ENCODE measurements at regions not wholly inside any gene's neighbourhood (a gene's known extent, or its start where the extent isn't known, plus 50 kb on each side); places are given as distances from the start of the nearest gene placed in this dataset.
A peak's percentile ranks its signal among the peaks of the same experiment; 100 is the strongest.

- DNase-seq, result no peak
Measured at GRCh38 chr20:6886065-6886729, 118.7 kb downstream of the BMP2 start.

DNA sequence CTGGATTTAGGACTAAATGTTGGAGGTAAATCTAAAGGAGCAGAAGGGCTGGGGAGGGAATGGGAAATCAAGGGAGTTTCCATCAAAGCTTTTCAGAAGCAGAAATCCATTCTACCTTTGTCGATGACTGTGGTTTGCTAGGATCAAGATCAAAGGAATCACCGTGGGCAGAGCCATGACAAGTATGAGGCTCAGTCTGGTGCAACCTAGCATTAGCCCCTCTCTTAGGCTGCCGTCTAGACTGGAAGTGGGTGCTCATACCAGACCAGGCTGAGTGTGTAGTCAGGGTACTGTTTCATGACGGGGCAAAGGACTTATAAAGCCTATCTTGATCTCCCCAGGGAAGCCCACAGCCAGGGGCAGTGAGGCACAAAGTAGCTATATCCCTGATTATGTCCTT, 120.5 kb downstream of the BMP2 start:
- no peak for DNase-seq

DNA sequence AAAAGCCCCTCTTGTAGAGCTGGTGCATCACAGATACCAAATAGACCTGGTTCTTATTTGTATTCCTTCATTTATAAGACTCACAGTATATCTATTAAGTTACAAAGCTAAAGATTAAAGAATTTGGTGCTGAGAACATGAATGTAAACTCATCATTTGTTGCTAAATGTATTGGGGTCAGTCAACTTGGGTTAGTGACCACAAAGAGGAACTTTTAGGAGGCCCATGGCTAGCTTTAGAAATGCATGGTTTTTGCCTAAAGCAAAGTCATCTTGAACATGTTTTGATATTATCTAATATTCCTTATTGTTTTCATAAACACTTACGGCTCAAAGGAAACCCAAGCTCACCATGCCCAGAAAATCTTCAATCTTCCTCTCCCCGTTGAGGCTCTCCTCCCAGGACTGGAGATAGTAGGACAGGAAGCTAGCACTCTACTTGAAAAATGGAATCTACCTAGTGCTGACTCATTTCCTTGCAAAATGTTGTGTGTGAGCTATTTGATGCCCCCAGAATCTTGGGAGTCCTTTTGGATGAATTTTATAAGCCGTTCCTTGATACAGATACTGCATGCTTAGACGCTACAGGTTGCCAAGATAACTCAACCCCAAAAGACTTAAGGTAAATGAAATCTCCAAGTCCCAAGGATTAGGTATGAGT, 121.4 kb downstream of the BMP2 start:
- DNase-seq, result peak in 2 of 3 donors; percentile 24 to 48

DNA sequence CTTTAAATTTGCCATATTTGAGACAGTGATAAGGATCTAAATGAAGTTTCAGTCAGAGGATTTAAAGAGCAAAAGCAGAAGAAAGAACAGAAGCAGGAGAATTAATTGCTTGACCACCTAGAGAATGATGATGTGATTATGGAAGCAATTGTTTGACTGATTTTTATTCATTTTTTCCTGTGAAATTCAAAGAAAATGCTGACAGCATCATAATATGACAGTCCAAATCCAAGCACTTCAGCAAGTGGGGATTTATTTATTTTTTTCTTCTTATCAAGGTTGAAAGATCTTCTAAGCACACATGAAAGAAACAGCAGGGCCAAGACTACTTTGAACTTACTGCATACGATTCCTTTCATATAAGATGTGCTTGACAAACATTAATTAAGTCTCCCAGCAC, 125.2 kb downstream of the BMP2 start:
- DNase-seq, result no peak

DNA sequence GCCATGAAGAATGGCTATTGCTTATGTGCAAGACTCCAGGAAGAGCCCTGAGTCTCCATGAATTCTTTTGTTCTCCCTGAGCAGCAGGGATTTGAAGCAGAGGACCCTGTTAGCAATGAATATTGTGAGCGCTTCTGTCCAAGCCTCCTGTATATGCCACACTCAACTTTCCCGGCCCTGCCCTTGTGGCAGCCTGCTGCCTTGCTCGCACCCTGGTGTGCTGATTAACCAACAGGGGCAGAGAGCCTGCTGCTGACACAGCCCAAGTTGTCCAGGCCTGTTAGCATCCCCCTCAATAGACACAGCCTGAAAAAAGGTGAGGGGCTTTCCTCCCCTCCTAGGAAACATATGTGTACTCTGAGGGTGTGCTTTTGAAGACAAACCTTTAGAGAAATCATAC, 131.4 kb downstream of the BMP2 start:
- DNase-seq, result no peak

DNA sequence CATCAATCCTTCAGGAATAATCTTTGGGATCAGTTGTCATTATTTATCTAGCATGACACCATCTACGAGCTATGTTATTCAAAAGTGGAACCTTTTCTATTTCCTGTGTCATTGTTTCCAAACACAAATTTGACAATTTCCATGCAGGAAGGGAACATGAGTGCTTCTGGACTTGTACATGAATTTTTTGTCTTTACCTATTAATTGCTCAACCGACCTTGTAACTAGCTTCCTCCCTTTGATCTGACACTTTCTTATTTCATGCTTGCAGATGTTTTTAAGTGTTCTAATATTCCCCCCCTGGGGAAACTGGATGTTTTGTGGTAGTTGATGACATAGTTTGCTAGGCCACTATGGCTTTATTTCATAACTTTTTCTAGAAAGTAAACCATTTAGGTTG, 139.4 kb downstream of the BMP2 start:
- DNase-seq, result no peak

- no peak for DNase-seq
Measured at GRCh38 chr20:6908673-6909072, 141.2 kb downstream of the BMP2 start.

DNA sequence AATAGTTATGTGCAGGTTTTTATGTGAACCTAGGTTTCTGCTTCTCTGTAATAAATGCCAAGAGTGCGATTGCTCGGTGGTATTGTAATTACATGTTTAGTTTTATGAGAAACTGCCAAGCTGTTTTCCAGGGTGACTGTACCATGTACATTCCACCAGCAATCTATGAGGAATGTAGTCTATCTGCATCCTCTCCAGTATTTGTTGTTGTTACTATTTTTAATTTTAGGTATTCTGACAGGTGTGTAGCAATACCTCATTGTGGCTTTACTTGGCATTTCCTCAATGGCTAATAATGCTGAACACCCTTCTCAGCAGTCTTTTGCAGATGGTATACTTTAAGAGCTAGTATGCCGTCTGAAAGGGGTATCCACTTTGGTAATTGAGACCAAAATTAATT, 142.1 kb downstream of the BMP2 start:
- DNase-seq, result no peak

DNA sequence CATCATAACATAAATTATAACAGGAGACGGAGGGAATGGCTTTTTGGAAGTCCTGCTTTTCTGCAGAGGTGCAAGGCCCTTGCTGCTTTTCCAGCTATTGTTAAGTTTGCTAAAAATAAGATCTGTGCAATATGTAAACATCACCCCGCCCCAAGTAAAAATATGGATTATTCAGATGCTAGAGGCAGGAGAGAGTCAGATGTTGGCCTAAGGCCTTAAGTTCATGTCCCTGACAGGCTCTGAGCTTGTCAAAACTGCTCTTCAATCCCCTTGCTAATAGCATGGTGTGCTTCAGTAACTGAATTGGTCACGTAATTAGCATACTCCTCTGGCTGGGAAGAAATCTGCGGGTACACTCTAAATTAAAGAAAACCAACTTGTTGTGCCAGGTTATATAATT, 147.5 kb downstream of the BMP2 start:
- DNase-seq, result no peak

- DNase-seq, result no peak
Measured at GRCh38 chr20:6916938-6917337, 149.5 kb downstream of the BMP2 start.

DNA sequence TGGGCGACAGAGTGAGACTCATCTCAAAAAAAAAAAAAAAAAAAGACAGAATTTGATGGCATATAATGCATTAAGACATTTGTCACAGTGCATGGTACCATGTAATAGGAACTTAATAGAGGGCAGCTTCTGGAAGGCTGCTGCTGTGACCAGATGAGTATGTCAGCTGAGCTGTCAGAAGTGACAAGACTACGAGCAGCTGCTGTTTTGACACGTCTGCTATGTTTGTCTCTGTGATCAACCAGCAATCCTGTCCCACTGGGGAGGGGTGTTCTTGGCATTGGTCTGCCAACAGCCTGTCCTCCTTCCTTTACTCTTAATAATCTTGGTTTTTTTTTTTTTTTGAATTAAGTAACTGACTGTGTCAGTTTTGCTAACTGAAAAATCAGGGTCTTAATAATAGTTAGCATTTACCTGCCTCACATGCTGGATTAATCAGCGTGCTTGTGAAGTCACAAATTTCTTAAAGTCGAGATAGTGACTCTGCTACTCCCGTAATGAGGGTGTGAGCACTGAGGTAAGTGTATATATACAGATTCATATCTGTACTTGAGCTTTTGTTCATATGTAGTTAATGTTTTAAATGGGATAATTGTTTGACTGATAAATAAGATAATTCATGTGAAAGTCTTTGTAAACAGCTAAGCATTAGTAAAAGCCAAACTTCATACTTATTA, 152.4 kb downstream of the BMP2 start:
- no peak for DNase-seq

DNA sequence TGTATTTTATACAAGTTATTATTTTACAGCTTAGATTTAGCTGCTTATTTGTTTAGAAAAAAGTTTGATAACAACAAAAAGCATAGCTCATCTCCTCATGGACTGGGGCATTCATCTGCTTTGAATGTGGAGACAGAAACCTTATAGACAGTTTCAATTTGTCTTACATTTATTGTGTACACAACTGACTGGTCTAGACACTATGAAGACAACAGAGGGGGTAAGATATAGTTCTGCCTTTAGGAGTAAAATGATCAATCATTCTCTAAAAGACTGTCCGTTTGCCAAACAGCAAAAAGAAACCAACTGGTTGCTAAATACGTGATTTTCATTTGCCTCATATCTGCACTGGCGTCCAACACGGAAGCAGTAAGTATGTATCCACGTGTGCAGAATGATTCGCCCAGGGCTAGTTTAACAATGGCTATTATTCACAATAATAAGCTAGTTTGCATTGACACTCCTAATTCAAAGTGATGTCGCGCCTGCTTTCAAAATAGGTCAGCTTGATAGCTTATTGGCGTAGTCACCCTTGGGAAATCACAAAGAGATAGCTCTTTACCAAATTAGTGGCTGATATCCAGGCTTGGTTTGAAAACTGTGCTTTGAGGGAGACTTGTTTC, 153.6 kb downstream of the BMP2 start:
- DNase-seq, result no peak

GRCh38 chr20:6921717-6922386, 154.4 kb downstream of the BMP2 start:
- no peak for DNase-seq

GRCh38 chr20:6924681-6925080, 157.2 kb downstream of the BMP2 start:
- DNase-seq, result no peak

- no peak for DNase-seq
Measured at GRCh38 chr20:6925744-6926278, 158.3 kb downstream of the BMP2 start.

GRCh38 chr20:6940048-6940447, 172.6 kb downstream of the BMP2 start:
- peak; percentile 60 to 69 (median 63) for DNase-seq

DNA sequence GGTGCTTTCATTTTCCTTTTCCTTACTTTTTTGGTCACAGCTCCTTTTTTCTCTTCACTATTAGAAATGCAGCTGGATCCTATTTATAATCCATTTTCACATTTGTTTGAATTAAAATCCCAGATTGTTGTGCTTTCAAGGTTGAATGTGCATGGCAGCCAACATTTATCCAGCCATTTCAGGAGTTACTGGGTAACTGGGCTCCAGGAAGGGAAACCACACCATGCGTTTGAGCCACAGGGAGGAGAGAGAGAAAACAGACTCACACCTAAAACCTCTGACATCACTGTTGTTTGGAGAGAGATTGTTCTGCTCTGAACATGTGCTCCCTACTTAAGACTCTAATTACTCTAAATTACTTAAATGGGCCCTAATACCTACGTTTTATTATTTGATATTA, 173.4 kb downstream of the BMP2 start:
- DNase-seq, result no peak

- DNase-seq, result no peak
Measured at GRCh38 chr20:6941571-6941970, 174.1 kb downstream of the BMP2 start.

DNA sequence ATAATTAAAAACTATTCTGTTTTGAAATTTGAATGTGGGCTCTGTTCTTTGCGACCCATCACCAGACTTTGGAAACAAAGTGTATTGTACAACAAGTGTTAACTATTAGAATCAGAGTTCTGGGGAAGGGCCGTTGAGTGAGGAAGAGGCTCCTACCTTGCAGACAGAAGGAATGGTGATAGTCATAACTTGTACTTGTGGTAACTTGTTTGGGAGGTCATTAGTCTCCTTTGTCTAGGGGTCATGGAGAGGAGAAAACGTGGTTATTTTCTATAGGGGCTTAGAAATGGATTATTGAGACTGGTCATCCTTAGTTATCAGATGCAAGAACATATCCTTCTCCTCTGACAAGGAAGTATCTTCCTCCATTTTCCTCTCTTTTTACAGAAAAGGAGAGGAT, 174.8 kb downstream of the BMP2 start:
- DNase-seq, result no peak

GRCh38 chr20:6944292-6944691, 176.8 kb downstream of the BMP2 start:
- no peak for DNase-seq

- no peak for DNase-seq
Measured at GRCh38 chr20:6953611-6954010, 186.1 kb downstream of the BMP2 start.

GRCh38 chr20:6954219-6954618, 186.7 kb downstream of the BMP2 start:
- DNase-seq, result no peak

- DNase-seq, result peak; percentile 64 to 89 (median 86)
Measured at GRCh38 chr20:6956056-6956455, 188.6 kb downstream of the BMP2 start.

Data from suppressor macrophage treated with lipopolysaccharide for 1 hour (primary cell).